Osteoblast (primary cell): ENCODE measurements at regions not wholly inside any gene's neighbourhood (a gene's known extent, or its start where the extent isn't known, plus 50 kb on each side); places are given as distances from the start of the nearest gene placed in this dataset.

Experiments used
- DNase-seq: peaks from one replicate; pipeline ENCODE4 v3.0.0; 2011; ENCODE audit warnings: low spot score, mixed read lengths; ENCODE audit not compliant: insufficient read length; ENCODE audit errors: missing footprints
- H2AFZ ChIP-seq: 2 replicates; pipeline ENCODE4 v1.6.0; 2011; ENCODE audit warnings: mild to moderate bottlenecking, low read length
- H3K27ac ChIP-seq: 2 replicates; pipeline ENCODE4 v1.5.1; 2011; ENCODE audit warnings: mild to moderate bottlenecking, low read depth, low read length, moderate library complexity
- H3K27me3 ChIP-seq: 2 replicates; pipeline ENCODE4 v1.6.0; 2012; ENCODE audit warnings: mild to moderate bottlenecking, control low read depth, inconsistent platforms, low read length, moderate library complexity; ENCODE audit not compliant: insufficient read depth
- H3K36me3 ChIP-seq: 2 replicates; pipeline ENCODE4 v1.5.1; 2011; ENCODE audit warnings: mild to moderate bottlenecking, low read length, control low read depth, moderate library complexity; ENCODE audit not compliant: insufficient read depth
- H3K4me1 ChIP-seq: 2 replicates; pipeline ENCODE4 v1.5.1; 2011; ENCODE audit warnings: mild to moderate bottlenecking, low read length, control low read depth, moderate library complexity; ENCODE audit not compliant: insufficient read depth
- H3K4me2 ChIP-seq: 2 replicates; pipeline ENCODE4 v1.6.0; 2011; ENCODE audit warnings: mild to moderate bottlenecking, low read length; ENCODE audit not compliant: insufficient read depth
- H3K4me3 ChIP-seq: fragments of 200-600 bp; sonication (generic); 3 replicates; pipeline ENCODE4 v1.5.1; 2012; ENCODE audit warnings: mild to moderate bottlenecking, low read length, inconsistent platforms; ENCODE audit not compliant: insufficient read depth
- H3K79me2 ChIP-seq: 2 replicates; pipeline ENCODE4 v1.6.0; 2012; ENCODE audit warnings: mild to moderate bottlenecking, low read length, control low read depth, inconsistent platforms; ENCODE audit not compliant: insufficient read depth
- H3K9me3 ChIP-seq: 2 replicates; pipeline ENCODE4 v1.5.1; 2011; ENCODE audit warnings: low read depth, low read length, control low read depth
- H4K20me1 ChIP-seq: 2 replicates; pipeline ENCODE4 v1.6.0; 2012; ENCODE audit warnings: mild to moderate bottlenecking, low read length, control low read depth; ENCODE audit not compliant: insufficient read depth
- CTCF ChIP-seq: IDR thresholded peaks from 2 replicates; pipeline ENCODE4 v1.5.1; 2011; ENCODE audit warnings: mild to moderate bottlenecking, low read depth, low read length, moderate library complexity; ENCODE audit errors: extremely low read depth

- peaks cover 3% of the 10 kb centered on the region for H3K4me1 ChIP-seq
- no peaks in the 10 kb centered on the region for H3K79me2 ChIP-seq
- no peaks in the 10 kb centered on the region for H3K36me3 ChIP-seq
- DNase-seq, result no peak
- no peak overlapping the region for H3K4me3 ChIP-seq
- no peaks in the 10 kb centered on the region for H3K9me3 ChIP-seq
- H4K20me1 ChIP-seq, result no peaks in the 10 kb centered on the region
- H3K27ac ChIP-seq, result no peak overlapping the region
- H2AFZ ChIP-seq, result no peak overlapping the region
- no peak for TF ChIP-seq CTCF
- H3K27me3 ChIP-seq, result no peaks in the 10 kb centered on the region
- H3K4me2 ChIP-seq, result no peak overlapping the region
Observed at GRCh38 chr7:135801877-135802276, 53.3 kb upstream of the FAM180A start.

GRCh38 chr7:135801045-135801693, 52.6 kb upstream of the FAM180A start:
- Histone ChIP-seq H3K4me2 (peak overlapping the region; percentile 67), H4K20me1 (no peaks in the 10 kb centered on the region), H3K79me2 (no peaks in the 10 kb centered on the region)

GRCh38 chr7:135800560-135800959, 51.9 kb upstream of the FAM180A start:
- Histone ChIP-seq H3K4me2 (peak overlapping the region; percentile 67), H3K27ac (no peak overlapping the region), H4K20me1 (no peaks in the 10 kb centered on the region), H3K27me3 (no peaks in the 10 kb centered on the region), H2AFZ (peak overlapping the region; percentile 71), H3K4me1 (peaks cover 3% of the 10 kb centered on the region), H3K36me3 (no peaks in the 10 kb centered on the region), H3K4me3 (no peak overlapping the region), H3K9me3 (no peaks in the 10 kb centered on the region), H3K79me2 (no peaks in the 10 kb centered on the region)
- no peak for TF ChIP-seq CTCF
- no peak for DNase-seq

More at GRCh38 chr7:135801045-135801693, 52.6 kb upstream of the FAM180A start:
- Histone ChIP-seq H3K27me3 (no peaks in the 10 kb centered on the region), H3K9me3 (no peaks in the 10 kb centered on the region), H3K4me1 (peaks cover 3% of the 10 kb centered on the region), H3K27ac (no peak overlapping the region), H3K4me3 (no peak overlapping the region), H3K36me3 (no peaks in the 10 kb centered on the region), H2AFZ (peak overlapping the region; percentile 71)
- DNase-seq, result no peak
- TF ChIP-seq CTCF, result peak; percentile 82

- no peak for TF ChIP-seq CTCF
- Histone ChIP-seq H2AFZ (no peak overlapping the region), H3K4me2 (no peak overlapping the region), H3K36me3 (no peaks in the 10 kb centered on the region), H3K27me3 (no peaks in the 10 kb centered on the region), H3K4me1 (peaks cover 3% of the 10 kb centered on the region), H3K9me3 (no peaks in the 10 kb centered on the region), H3K79me2 (no peaks in the 10 kb centered on the region), H4K20me1 (no peaks in the 10 kb centered on the region), H3K27ac (no peak overlapping the region), H3K4me3 (no peak overlapping the region)
- no peak for DNase-seq
Observed at GRCh38 chr7:135799881-135800280, 51.3 kb upstream of the FAM180A start.
